Calu3 (cell line): ENCODE measurements at regions not wholly inside any gene's neighbourhood (a gene's known extent, or its start where the extent isn't known, plus 50 kb on each side); places are given as distances from the start of the nearest gene placed in this dataset.
"Not testable (repeated sequence)": the region's sequence is repeated elsewhere in the genome, so short reads cannot be mapped to it uniquely, and the experiment has no call there.

ENCODE experiments used
- BruUV-seq: library from RNA; stranded (reverse); fragments of 400-500 nt; replicated peaks from 2 replicates; lab custom pipeline; 2021; lab: Mats Ljungman, UMichigan
- CTCF ChIA-PET: fragments of 300-600 bp; sonication (Branson Sonifier 250); formaldehyde crosslinking; loops from one replicate; lab custom pipeline; 2022; ENCODE audit warnings: antibody characterized with exemption; lab: Charles Lee
- DNase-seq: peaks from one replicate; pipeline ENCODE4 v3.0.0; 2022
- H3K27ac Mint-ChIP-seq: one replicate; pipeline ENCODE4 v1.8.0; 2022; ENCODE audit warnings: mixed read lengths; ENCODE audit not compliant: unreplicated experiment
- H3K27me3 Mint-ChIP-seq: one replicate; pipeline ENCODE4 v1.8.0; 2022; ENCODE audit warnings: mixed read lengths; ENCODE audit not compliant: unreplicated experiment
- H3K36me3 Mint-ChIP-seq: one replicate; pipeline ENCODE4 v1.8.0; 2022; ENCODE audit warnings: mild to moderate bottlenecking, moderate library complexity, mixed read lengths; ENCODE audit not compliant: insufficient read depth, unreplicated experiment
- H3K4me1 Mint-ChIP-seq: one replicate; pipeline ENCODE4 v1.8.0; 2022; ENCODE audit warnings: mild to moderate bottlenecking, low read depth, mixed read lengths; ENCODE audit not compliant: unreplicated experiment
- H3K4me3 Mint-ChIP-seq: one replicate; pipeline ENCODE4 v1.8.0; 2022; ENCODE audit warnings: mild to moderate bottlenecking, low read depth, moderate library complexity, mixed read lengths; ENCODE audit not compliant: unreplicated experiment
- H3K9me3 Mint-ChIP-seq: one replicate; pipeline ENCODE4 v1.8.0; 2022; ENCODE audit warnings: low read depth, mixed read lengths; ENCODE audit not compliant: unreplicated experiment
- CTCF ChIP-seq: fragments of 200-600 bp; IDR thresholded peaks from one replicate; pipeline ENCODE4 v1.8.0; 2022; ENCODE audit warnings: antibody characterized with exemption; ENCODE audit not compliant: unreplicated experiment
- intact Hi-C: fragments of 100-400 bp; cut with micrococcal nuclease; formaldehyde crosslinking; loops from one replicate; pipeline ENCODE4 v1.10.0; 2022; ENCODE audit not compliant: unreplicated experiment

- no peak for TF ChIP-seq CTCF
- Mint-ChIP-seq H3K27ac (no peak overlapping the region), H3K9me3 (peaks cover 2% of the 10 kb centered on the region), H3K36me3 (no peaks in the 10 kb centered on the region), H3K4me3 (no peak overlapping the region), H3K27me3 (no peaks in the 10 kb centered on the region), H3K4me1 (no peaks in the 10 kb centered on the region)
- intact Hi-C loops = no loop called here
- no TSS peak for BruUV-seq
- no peak for DNase-seq
- CTCF ChIA-PET = no interaction called here
These were observed 156.8 kb upstream of the STS start for GRCh38 chrX:6990552-6991193.

DNA sequence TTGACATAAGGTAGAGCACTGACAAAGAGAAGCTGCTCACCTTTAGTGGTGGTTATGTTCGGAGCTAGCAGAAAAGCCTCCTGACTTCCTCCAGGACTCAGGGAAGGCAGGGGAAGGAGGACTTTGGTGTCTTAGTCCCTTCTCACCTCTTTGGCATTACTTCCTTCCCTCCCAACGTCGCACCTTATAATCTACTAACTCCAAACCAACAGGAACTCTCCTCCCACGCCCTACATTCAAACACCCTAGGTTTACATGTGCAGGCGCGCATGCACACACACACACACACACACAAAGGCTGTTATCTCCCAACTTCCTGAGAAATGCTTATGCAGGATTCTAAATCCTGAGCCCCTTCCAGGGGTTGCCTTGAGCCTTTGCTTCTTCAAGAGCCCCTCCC lies 157.7 kb upstream of the STS start:
- CTCF ChIA-PET = no interaction called here
- Mint-ChIP-seq H3K9me3 (peaks cover 2% of the 10 kb centered on the region), H3K27me3 (no peaks in the 10 kb centered on the region), H3K4me1 (no peaks in the 10 kb centered on the region), H3K27ac (no peak overlapping the region), H3K4me3 (no peak overlapping the region), H3K36me3 (no peaks in the 10 kb centered on the region)
- no TSS peak for BruUV-seq
- no peak for TF ChIP-seq CTCF
- DNase-seq = no peak
- intact Hi-C loops = no loop called here

DNA sequence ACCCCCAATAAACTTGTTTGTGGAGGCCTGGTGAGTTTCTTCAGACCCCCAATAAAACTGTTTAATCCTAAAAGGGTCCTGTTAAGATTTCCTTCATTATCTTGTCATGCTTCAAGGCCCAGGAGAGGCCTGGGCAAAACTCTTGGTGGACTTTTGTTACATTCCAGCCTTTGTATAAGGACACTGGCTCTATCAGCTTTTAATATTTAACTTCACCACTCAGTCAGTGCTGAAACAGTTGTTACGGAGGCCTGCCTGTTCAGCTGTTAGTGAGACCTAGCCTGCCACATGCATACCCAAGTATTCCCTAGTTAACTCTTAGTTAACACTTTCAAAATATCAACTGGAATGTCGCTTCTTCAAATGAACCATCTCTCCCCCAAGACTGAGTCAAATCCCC lies 158.8 kb upstream of the STS start:
- H3K4me3 Mint-ChIP-seq, H3K4me1 Mint-ChIP-seq, H3K36me3 Mint-ChIP-seq, BruUV-seq, DNase-seq, H3K27ac Mint-ChIP-seq, H3K27me3 Mint-ChIP-seq, intact Hi-C loops, CTCF ChIA-PET, H3K9me3 Mint-ChIP-seq: not testable (repeated sequence)

DNA sequence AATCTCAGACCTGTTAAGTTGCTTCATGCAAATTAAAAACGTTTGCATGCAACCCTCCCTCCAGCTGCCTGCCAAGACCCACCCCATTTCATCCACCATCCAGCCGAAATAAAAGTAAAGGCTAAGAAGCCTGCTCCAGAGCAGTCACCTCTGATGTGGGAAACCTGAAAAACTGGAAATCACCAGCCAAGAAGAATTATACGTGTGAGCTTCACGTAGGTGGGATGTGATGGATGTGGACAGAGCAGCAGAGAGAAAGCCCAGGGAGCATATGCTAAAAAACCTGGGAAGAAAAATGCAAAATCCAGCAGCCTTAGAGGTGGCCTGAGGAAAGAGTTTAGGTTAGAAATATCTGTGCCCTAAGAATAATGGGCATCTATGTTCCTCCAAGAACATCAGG lies 160.6 kb upstream of the STS start:
- intact Hi-C loops = no loop called here
- Mint-ChIP-seq H3K36me3 (no peaks in the 10 kb centered on the region), H3K4me3 (no peak overlapping the region), H3K27ac (no peak overlapping the region), H3K9me3 (peaks cover 3% of the 10 kb centered on the region), H3K4me1 (no peaks in the 10 kb centered on the region), H3K27me3 (no peaks in the 10 kb centered on the region)
- TF ChIP-seq CTCF = no peak
- CTCF ChIA-PET = no interaction called here
- DNase-seq = no peak
- BruUV-seq = no TSS peak

DNA sequence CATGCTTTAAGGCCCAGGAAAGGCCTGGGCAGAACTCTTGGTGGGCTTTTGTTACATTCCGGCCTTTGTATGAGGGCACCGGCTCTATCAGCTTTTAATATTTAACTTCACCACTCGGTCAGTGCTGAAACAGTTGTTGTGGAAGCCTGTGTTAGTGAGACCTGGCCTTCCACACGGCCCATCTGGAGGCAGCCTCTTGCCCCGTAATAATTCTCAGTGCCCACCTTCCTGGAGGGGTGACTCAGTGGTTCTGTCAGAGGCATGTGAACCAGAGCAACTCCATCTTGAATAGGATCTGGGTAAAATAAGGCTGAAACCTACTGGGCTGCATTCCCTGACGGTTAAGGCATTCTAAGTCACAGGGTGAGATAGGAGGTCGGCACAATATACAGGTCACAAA lies 162.0 kb upstream of the STS start:
- Mint-ChIP-seq H3K27me3 (no peaks in the 10 kb centered on the region), H3K36me3 (no peaks in the 10 kb centered on the region), H3K4me3 (no peak overlapping the region), H3K9me3 (peaks cover 3% of the 10 kb centered on the region), H3K27ac (no peak overlapping the region), H3K4me1 (no peaks in the 10 kb centered on the region)
- TF ChIP-seq CTCF = no peak
- no TSS peak for BruUV-seq
- intact Hi-C loops = no loop called here
- no peak for DNase-seq
- CTCF ChIA-PET = no interaction called here
